CD4-positive, alpha-beta memory T cell (primary cell): ENCODE measurements at regions not wholly inside any gene's neighbourhood (a gene's known extent, or its start where the extent isn't known, plus 50 kb on each side); places are given as distances from the start of the nearest gene placed in this dataset.

Source experiments
- CTCF ChIA-PET: fragments of 350-600 bp; sonication (Branson Sonifier 250); formaldehyde crosslinking; loops from one replicate; lab custom pipeline; 2021; ENCODE audit warnings: inconsistent platforms; ENCODE audit not compliant: partially characterized antibody; lab: Charles Lee
- POLR2A ChIA-PET: fragments of 350-600 bp; sonication (Branson Sonifier 250); formaldehyde crosslinking; loops from one replicate; lab custom pipeline; 2021; ENCODE audit not compliant: partially characterized antibody; lab: Charles Lee
- DNase-seq, 5 donors: peaks; one replicate each; pipeline versions ENCODE4 v3.0.0 to v3.0.0-alpha.2; 2020 to 2022; ENCODE audit warnings: mixed read lengths in 1 of 5
- H3K27ac ChIP-seq: one replicate; pipeline ENCODE4 v1.7.0; 2013; ENCODE audit warnings: low read depth, low read length
- H3K27me3 ChIP-seq: 2 replicates; pipeline ENCODE4 v1.7.0; 2013; ENCODE audit warnings: mild to moderate bottlenecking, low read length, moderate library complexity; ENCODE audit not compliant: insufficient read depth
- H3K36me3 ChIP-seq: 2 replicates; pipeline ENCODE4 v1.7.0; 2013; ENCODE audit warnings: mild to moderate bottlenecking, low read length, moderate library complexity; ENCODE audit not compliant: insufficient read depth
- H3K4me1 ChIP-seq: 2 replicates; pipeline ENCODE4 v1.7.0; 2013; ENCODE audit warnings: mild to moderate bottlenecking, low read length, moderate library complexity; ENCODE audit not compliant: insufficient read depth
- H3K4me3 ChIP-seq, 2 donors: one replicate each; pipeline ENCODE4 v1.7.0; 2013; ENCODE audit warnings: low read length in 2 of 2, mild to moderate bottlenecking in 1 of 2
- H3K9me3 ChIP-seq, 2 donors: one replicate each; pipeline ENCODE4 v1.7.0; 2013; ENCODE audit warnings: low read length in 2 of 2, control low read depth in 1 of 2; ENCODE audit not compliant: control insufficient read depth in 1 of 2
- H3K27ac Mint-ChIP-seq, 7 donors: one replicate each; pipeline ENCODE4 v1.8.0; 2020 to 2021; ENCODE audit warnings: mixed read lengths in 7 of 7, mild to moderate bottlenecking in 6 of 7, inconsistent platforms in 3 of 7, moderate library complexity in 3 of 7
- H3K27me3 Mint-ChIP-seq, 2 donors: one replicate each; pipeline ENCODE4 v1.8.0; 2020 to 2021; ENCODE audit warnings: mixed read lengths in 2 of 2
- H3K36me3 Mint-ChIP-seq, 2 donors: one replicate each; pipeline ENCODE4 v1.8.0; 2020 to 2021; ENCODE audit warnings: mixed read lengths in 2 of 2, inconsistent platforms in 1 of 2, mild to moderate bottlenecking in 1 of 2
- H3K4me1 Mint-ChIP-seq, 4 donors: one replicate each; pipeline ENCODE4 v1.8.0; 2020 to 2021; ENCODE audit warnings: mixed read lengths in 4 of 4, mild to moderate bottlenecking in 1 of 4
- H3K4me3 Mint-ChIP-seq, 8 donors: one replicate each; pipeline ENCODE4 v1.8.0; 2020 to 2021; ENCODE audit warnings: mixed read lengths in 8 of 8, mild to moderate bottlenecking in 7 of 8, moderate library complexity in 6 of 8, inconsistent platforms in 3 of 8
- H3K9me3 Mint-ChIP-seq, 8 donors: one replicate each; pipeline ENCODE4 v1.8.0; 2020 to 2021; ENCODE audit warnings: mixed read lengths in 8 of 8, mild to moderate bottlenecking in 5 of 8, inconsistent platforms in 3 of 8, moderate library complexity in 1 of 8
- intact Hi-C: fragments of 100-400 bp; cut with micrococcal nuclease; formaldehyde crosslinking; loops from one replicate; pipeline ENCODE4 v1.15.1; 2023

GRCh38 chr10:44161184-44161583 lies 223.7 kb downstream of the CXCL12 start:
- no peaks in the 10 kb centered on the region for H3K4me1 ChIP-seq
- Mint-ChIP-seq H3K9me3 (peaks cover 0 to 8% (median 0%) of the 10 kb centered on the region in 8 donors), H3K4me1 (peaks cover 0 to 2% (median 0%) of the 10 kb centered on the region in 4 donors), H3K4me3 (no peak overlapping the region), H3K36me3 (no peaks in the 10 kb centered on the region), H3K27me3 (peaks cover 0 to 1% of the 10 kb centered on the region in 2 donors), H3K27ac (no peak overlapping the region)
- H3K27ac ChIP-seq: no peak overlapping the region
- H3K9me3 ChIP-seq: no peaks in the 10 kb centered on the region
- H3K36me3 ChIP-seq: no peaks in the 10 kb centered on the region
- H3K27me3 ChIP-seq: no peaks in the 10 kb centered on the region
- no peak overlapping the region for H3K4me3 ChIP-seq
- no peak for DNase-seq
- POLR2A ChIA-PET: no interaction called here
- intact Hi-C loops: no loop called here
- CTCF ChIA-PET: no interaction called here

DNA sequence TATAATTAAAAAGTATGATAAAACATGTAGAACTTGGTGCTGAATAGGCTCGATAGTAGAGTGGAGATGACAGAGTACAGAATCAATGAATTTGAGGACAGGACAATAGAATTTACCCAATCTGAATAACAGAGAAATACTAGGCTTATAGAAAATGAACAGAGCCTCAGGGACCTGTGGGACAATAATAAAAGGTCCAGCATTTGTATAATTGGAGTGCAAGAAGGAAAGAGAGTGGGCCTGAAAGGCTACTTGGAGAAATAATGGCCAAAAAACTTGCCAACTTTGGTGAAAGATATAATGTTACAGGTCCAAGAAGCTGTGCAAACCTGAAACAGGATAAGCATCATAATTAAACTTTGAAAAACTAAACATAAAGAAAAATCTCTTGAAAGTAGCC lies 227.3 kb downstream of the CXCL12 start:
- ChIA-PET POLR2A (no interaction called here), CTCF (no interaction called here)
- Mint-ChIP-seq H3K27ac (no peak overlapping the region), H3K9me3 (peaks cover 0 to 9% (median under 1%) of the 10 kb centered on the region in 8 donors), H3K4me1 (no peaks in the 10 kb centered on the region), H3K36me3 (no peaks in the 10 kb centered on the region), H3K27me3 (peaks cover 0 to 3% of the 10 kb centered on the region in 2 donors), H3K4me3 (no peak overlapping the region)
- Histone ChIP-seq H3K4me1 (no peaks in the 10 kb centered on the region), H3K27me3 (no peaks in the 10 kb centered on the region), H3K9me3 (no peaks in the 10 kb centered on the region), H3K4me3 (no peak overlapping the region), H3K36me3 (no peaks in the 10 kb centered on the region), H3K27ac (no peak overlapping the region)
- intact Hi-C loops: no loop called here
- no peak for DNase-seq

DNA sequence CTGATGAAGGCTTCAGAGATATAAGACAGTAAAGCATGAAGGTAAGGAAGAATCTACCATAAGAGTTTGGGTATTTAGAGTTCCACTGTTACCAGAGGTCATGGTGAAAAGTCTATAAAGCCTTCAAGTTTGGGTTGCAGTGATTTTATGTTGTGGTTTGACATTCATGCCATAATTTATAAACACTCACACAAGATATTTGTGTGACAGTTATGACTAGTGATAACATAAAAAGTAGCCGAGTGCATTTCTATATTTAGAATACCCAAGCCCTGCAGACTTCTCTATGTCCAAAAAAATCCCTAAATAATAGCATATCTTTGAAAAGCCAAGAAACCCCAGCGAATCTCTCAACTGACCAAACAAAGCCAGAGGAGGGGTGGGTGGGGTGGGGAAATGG lies 229.9 kb downstream of the CXCL12 start:
- Histone ChIP-seq H3K4me3 (no peak overlapping the region), H3K27ac (no peak overlapping the region), H3K9me3 (no peaks in the 10 kb centered on the region), H3K4me1 (no peaks in the 10 kb centered on the region), H3K36me3 (no peaks in the 10 kb centered on the region), H3K27me3 (no peaks in the 10 kb centered on the region)
- POLR2A ChIA-PET: no interaction called here
- Mint-ChIP-seq H3K27me3 (peaks cover 1 to 3% of the 10 kb centered on the region in 2 donors), H3K36me3 (no peaks in the 10 kb centered on the region), H3K4me1 (no peaks in the 10 kb centered on the region), H3K27ac (no peak overlapping the region), H3K4me3 (no peak overlapping the region), H3K9me3 (peaks cover 0 to 20% (median 9%) of the 10 kb centered on the region in 8 donors)
- CTCF ChIA-PET: no interaction called here
- DNase-seq: no peak
- intact Hi-C loops: no loop called here

GRCh38 chr10:44153918-44154670 lies 230.8 kb downstream of the CXCL12 start:
- CTCF ChIA-PET: interaction anchor here (1.0 kb wide), 1 partner anchor 464 kb away, joined by 3 read pairs; no protein-coding TSS in a partner anchor

GRCh38 chr10:44143556-44143955 lies 241.3 kb downstream of the CXCL12 start:
- no peak overlapping the region for H3K4me3 ChIP-seq
- H3K9me3 ChIP-seq: no peaks in the 10 kb centered on the region
- intact Hi-C loops: no loop called here
- POLR2A ChIA-PET: no interaction called here
- H3K36me3 ChIP-seq: no peaks in the 10 kb centered on the region
- Mint-ChIP-seq H3K9me3 (peaks cover 3 to 18% (median 7%) of the 10 kb centered on the region in 8 donors), H3K4me1 (no peaks in the 10 kb centered on the region), H3K36me3 (no peaks in the 10 kb centered on the region), H3K4me3 (no peak overlapping the region), H3K27ac (no peak overlapping the region), H3K27me3 (peaks cover 0 to 3% of the 10 kb centered on the region in 2 donors)
- no peaks in the 10 kb centered on the region for H3K4me1 ChIP-seq
- H3K27ac ChIP-seq: no peak overlapping the region
- no peak for DNase-seq
- H3K27me3 ChIP-seq: no peaks in the 10 kb centered on the region
- CTCF ChIA-PET: no interaction called here

More at GRCh38 chr10:44153918-44154670, 230.8 kb downstream of the CXCL12 start:
- H3K27me3 Mint-ChIP-seq: peaks cover 1 to 3% of the 10 kb centered on the region in 2 donors
- no peak for DNase-seq
- H3K9me3 Mint-ChIP-seq: peaks cover 0 to 23% (median 11%) of the 10 kb centered on the region in 8 donors
- intact Hi-C loops: no loop called here
- H3K9me3 ChIP-seq: no peaks in the 10 kb centered on the region
- no peak overlapping the region for H3K27ac Mint-ChIP-seq
- no peaks in the 10 kb centered on the region for H3K27me3 ChIP-seq
- no peak overlapping the region for H3K4me3 Mint-ChIP-seq
- no peak overlapping the region for H3K27ac ChIP-seq
- no peaks in the 10 kb centered on the region for H3K4me1 ChIP-seq
- H3K4me1 Mint-ChIP-seq: no peaks in the 10 kb centered on the region
- POLR2A ChIA-PET: no interaction called here
- no peaks in the 10 kb centered on the region for H3K36me3 Mint-ChIP-seq
- no peaks in the 10 kb centered on the region for H3K36me3 ChIP-seq
- no peak overlapping the region for H3K4me3 ChIP-seq

DNA sequence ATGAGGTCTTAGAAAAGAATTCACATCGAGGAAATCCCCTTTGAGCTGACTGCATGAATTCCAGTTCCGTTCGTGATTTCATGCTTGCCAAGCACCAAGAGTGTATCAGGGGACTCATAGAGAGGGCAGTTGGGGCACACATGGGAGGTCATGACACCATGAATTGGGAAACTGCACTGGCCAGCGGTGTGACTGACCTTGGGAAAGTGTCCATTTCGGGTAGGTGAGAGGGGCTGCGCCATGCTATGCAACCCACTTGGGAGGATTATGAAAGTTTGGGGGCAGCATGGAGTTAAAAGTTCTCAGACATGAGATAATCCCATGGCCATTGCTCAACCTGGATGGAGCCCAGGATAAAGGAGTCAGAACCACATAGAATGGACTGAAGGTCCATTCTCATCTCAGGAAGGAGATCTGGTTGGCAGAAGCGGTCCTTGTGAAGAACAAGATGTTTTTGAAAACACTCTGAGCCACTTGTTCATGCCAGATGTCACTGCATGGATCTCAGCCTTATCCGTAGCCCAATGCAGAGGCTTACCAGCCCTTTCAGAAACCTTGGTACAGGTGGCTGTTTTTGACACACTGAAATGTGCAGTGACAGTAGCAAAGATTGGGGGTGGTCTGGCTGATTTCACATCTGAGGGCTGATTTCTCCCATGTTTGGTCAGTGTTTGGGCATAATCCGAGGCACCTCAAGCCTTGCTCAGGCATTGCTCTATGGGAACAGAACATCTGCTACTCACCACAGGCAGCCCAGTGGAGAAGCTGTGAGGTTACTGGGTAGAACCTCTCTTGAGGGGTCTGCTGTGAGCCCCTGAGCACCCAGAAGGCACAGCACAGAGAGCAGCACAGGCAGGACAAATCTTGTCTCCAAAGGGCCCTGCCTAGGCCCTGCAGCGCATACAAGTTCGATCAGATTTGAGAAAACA lies 252.3 kb downstream of the CXCL12 start:
- Histone ChIP-seq H3K4me3 (no peak overlapping the region), H3K27ac (no peak overlapping the region), H3K4me1 (no peaks in the 10 kb centered on the region), H3K27me3 (no peaks in the 10 kb centered on the region), H3K9me3 (no peaks in the 10 kb centered on the region), H3K36me3 (no peaks in the 10 kb centered on the region)
- ChIA-PET CTCF (no interaction called here), POLR2A (no interaction called here)
- intact Hi-C loops: no loop called here
- Mint-ChIP-seq H3K36me3 (no peaks in the 10 kb centered on the region), H3K4me1 (no peaks in the 10 kb centered on the region), H3K4me3 (no peak overlapping the region), H3K27me3 (peaks cover 5 to 6% of the 10 kb centered on the region in 2 donors), H3K27ac (no peak overlapping the region), H3K9me3 (peaks cover 0 to 5% (median 0%) of the 10 kb centered on the region in 8 donors)
- DNase-seq: no peak

- H3K36me3 ChIP-seq: no peaks in the 10 kb centered on the region
- no peak overlapping the region for H3K27ac ChIP-seq
- CTCF ChIA-PET: no interaction called here
- Mint-ChIP-seq H3K4me3 (no peak overlapping the region), H3K4me1 (no peaks in the 10 kb centered on the region), H3K9me3 (no peaks in the 10 kb centered on the region), H3K27ac (no peak overlapping the region), H3K36me3 (no peaks in the 10 kb centered on the region), H3K27me3 (peaks cover 3 to 4% of the 10 kb centered on the region in 2 donors)
- H3K4me1 ChIP-seq: no peaks in the 10 kb centered on the region
- H3K4me3 ChIP-seq: no peak overlapping the region
- POLR2A ChIA-PET: no interaction called here
- DNase-seq: no peak
- intact Hi-C loops: no loop called here
- H3K9me3 ChIP-seq: no peaks in the 10 kb centered on the region
- H3K27me3 ChIP-seq: no peaks in the 10 kb centered on the region
Measured at GRCh38 chr10:44126291-44126717, 258.6 kb downstream of the CXCL12 start.
